IPS-18a (cell line): ENCODE measurements at regions not wholly inside any gene's neighbourhood (a gene's known extent, or its start where the extent isn't known, plus 50 kb on each side); places are given as distances from the start of the nearest gene placed in this dataset.

Experiments
- H3K27ac ChIP-seq: one replicate; pipeline ENCODE4 v1.5.1; 2013; ENCODE audit warnings: low read length
- H3K27me3 ChIP-seq: one replicate; pipeline ENCODE4 v1.6.1; 2013; ENCODE audit warnings: mild to moderate bottlenecking, low read length; ENCODE audit not compliant: control insufficient read depth, insufficient read depth
- H3K36me3 ChIP-seq: one replicate; pipeline ENCODE4 v1.6.1; 2013; ENCODE audit warnings: low read depth, low read length; ENCODE audit not compliant: control insufficient read depth
- H3K4me1 ChIP-seq: one replicate; pipeline ENCODE4 v1.6.1; 2013; ENCODE audit warnings: low read depth, low read length; ENCODE audit not compliant: control insufficient read depth
- H3K4me3 ChIP-seq: one replicate; pipeline ENCODE4 v1.5.1; 2013; ENCODE audit warnings: low read length
- H3K9ac ChIP-seq: one replicate; pipeline ENCODE4 v1.6.1; 2013; ENCODE audit warnings: mild to moderate bottlenecking, low read length, moderate library complexity
- H3K9me3 ChIP-seq: one replicate; pipeline ENCODE4 v1.6.1; 2013; ENCODE audit warnings: low read depth, low read length; ENCODE audit not compliant: control insufficient read depth

DNA sequence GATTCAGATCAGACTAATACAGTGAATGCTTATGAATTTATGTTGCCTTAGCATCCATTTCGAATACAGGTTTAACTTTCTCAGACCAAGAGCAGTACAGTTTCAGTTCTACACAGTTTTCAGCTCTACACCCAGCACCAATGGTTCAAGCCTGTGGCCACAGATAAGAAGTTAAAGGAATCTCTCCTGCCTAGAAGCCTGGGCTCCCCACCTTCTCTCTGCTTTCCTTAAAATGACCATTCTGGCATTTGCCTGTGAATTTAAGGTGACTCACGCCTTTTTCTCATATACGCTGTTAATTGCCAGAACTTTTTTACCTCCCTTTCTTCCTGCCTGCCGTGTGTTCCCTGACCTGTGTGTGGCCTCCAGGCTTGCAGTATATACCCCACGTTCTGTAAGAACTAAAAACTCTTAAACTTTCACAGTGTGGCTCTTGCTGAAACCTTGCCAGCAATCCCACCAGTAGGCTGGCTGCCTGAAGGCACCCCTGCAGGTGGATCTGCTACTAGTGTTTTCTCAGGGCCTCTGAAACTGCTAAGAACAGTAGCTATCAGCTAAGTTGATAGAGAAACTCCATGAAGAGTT is 692.8 kb upstream of the CDH18 start:
- Histone ChIP-seq H3K27me3 (no peaks in the 10 kb centered on the region), H3K36me3 (no peaks in the 10 kb centered on the region), H3K27ac (no peak overlapping the region), H3K4me3 (no peak overlapping the region), H3K9me3 (no peaks in the 10 kb centered on the region), H3K9ac (no peak overlapping the region), H3K4me1 (peaks cover 6% of the 10 kb centered on the region)

DNA sequence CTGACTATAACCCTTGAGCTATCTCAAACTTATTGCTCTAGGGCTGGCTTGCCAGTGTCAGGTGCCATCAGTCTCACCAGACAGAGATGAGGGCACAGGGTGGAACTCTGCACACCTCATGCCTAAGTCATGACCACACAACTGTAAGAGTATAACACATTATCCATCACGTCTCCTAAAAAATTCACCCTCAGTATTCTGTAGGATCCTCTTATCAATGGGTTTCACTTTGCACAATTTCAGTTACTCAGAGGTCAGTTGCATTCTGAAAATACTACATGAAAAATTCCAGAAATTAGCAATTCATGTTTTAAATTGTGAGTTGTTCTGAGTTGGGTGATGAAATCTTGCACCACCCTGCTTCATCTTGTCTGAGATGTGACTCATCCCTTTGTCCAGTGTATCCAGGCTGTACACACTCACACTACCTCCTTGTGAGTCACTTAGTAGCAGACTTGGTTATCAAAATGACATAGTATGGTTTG is 690.9 kb upstream of the CDH18 start:
- Histone ChIP-seq H3K4me1 (peaks cover 6% of the 10 kb centered on the region), H3K9ac (no peak overlapping the region), H3K9me3 (no peaks in the 10 kb centered on the region), H3K36me3 (no peaks in the 10 kb centered on the region), H3K27me3 (no peaks in the 10 kb centered on the region), H3K4me3 (no peak overlapping the region), H3K27ac (no peak overlapping the region)

DNA sequence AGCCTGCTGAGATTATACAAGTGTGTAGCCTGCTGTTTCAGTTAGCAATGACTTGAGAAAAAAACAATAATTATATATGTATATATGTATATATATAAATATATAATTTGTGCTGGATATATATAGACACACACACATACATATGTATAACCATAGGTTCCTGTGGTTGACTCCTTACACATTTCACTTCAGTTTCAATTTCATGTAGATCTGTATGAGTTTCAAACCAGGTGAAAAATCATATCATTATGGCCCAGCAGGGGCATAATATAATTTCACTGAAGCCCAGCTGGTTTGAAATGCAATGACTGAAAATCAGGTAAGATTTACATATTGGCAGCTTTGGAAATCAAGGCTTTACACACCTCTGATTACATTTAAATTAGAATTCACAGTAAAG is 690.4 kb upstream of the CDH18 start:
- H3K4me1 ChIP-seq, result peaks cover 6% of the 10 kb centered on the region
- H3K9ac ChIP-seq, result no peak overlapping the region
- H3K4me3 ChIP-seq, result no peak overlapping the region
- no peak overlapping the region for H3K27ac ChIP-seq
- no peaks in the 10 kb centered on the region for H3K9me3 ChIP-seq
- H3K36me3 ChIP-seq, result no peaks in the 10 kb centered on the region
- no peaks in the 10 kb centered on the region for H3K27me3 ChIP-seq

DNA sequence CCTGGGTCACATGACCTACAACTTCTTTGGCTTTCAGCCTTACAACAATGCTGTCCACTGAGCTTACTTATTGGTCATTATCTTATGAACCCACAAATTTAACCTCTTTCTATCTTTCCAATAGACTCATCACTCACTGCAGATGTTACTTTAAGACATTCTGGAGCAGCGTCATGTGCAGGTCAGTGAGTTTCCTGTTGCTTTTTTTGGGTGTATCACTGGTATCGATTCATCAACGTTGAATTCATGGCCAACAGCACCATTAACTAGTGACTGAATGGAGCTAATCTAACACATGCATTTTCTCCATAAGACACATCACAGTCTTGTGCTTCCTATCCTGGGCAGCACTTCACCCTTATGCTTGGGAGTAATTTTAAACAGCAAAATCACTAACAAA is 672.6 kb upstream of the CDH18 start:
- Histone ChIP-seq H3K9me3 (no peaks in the 10 kb centered on the region), H3K27me3 (no peaks in the 10 kb centered on the region), H3K9ac (no peak overlapping the region), H3K27ac (no peak overlapping the region), H3K4me1 (no peaks in the 10 kb centered on the region), H3K4me3 (no peak overlapping the region), H3K36me3 (no peaks in the 10 kb centered on the region)

DNA sequence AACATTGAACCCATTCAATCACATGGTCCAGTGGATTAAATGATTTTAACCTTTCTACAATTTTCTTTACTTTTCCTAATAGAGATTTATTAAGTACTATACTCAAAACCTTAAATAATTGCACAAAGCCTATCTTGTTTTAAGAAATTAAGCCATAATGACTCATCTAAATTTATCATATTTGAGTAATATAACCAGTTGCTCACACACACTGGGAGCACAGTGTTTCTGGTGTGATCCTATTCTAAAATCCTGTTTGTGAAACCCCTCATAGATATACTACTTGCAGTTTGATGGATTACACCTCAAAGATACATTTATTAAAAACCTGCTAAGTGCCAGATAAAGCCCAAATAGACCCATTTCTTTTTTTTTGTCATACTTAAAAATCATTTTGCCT is 668.3 kb upstream of the CDH18 start:
- Histone ChIP-seq H3K36me3 (no peaks in the 10 kb centered on the region), H3K27ac (no peak overlapping the region), H3K9me3 (no peaks in the 10 kb centered on the region), H3K9ac (no peak overlapping the region), H3K4me3 (no peak overlapping the region), H3K27me3 (no peaks in the 10 kb centered on the region), H3K4me1 (no peaks in the 10 kb centered on the region)

DNA sequence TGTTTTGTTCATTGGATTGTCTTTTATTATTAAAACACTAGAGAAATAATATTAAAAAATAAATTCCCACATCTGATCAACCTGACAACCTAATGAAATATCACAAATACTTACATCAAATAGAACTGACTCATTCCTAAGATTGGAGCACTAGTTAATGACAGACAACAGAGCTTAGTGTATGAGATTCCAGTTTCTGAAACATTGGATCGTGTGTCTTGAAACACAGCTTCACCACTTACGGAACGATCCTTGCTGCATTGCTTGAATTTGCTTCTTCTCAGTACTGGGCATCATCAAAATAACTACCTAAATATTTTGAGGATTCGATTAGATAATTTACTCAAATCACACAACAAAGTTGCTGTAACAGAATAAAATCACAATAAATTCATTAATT is 667.2 kb upstream of the CDH18 start:
- H3K36me3 ChIP-seq, result no peaks in the 10 kb centered on the region
- H3K4me1 ChIP-seq, result no peaks in the 10 kb centered on the region
- no peaks in the 10 kb centered on the region for H3K27me3 ChIP-seq
- H3K4me3 ChIP-seq, result no peak overlapping the region
- no peak overlapping the region for H3K27ac ChIP-seq
- H3K9me3 ChIP-seq, result no peaks in the 10 kb centered on the region
- H3K9ac ChIP-seq, result no peak overlapping the region

DNA sequence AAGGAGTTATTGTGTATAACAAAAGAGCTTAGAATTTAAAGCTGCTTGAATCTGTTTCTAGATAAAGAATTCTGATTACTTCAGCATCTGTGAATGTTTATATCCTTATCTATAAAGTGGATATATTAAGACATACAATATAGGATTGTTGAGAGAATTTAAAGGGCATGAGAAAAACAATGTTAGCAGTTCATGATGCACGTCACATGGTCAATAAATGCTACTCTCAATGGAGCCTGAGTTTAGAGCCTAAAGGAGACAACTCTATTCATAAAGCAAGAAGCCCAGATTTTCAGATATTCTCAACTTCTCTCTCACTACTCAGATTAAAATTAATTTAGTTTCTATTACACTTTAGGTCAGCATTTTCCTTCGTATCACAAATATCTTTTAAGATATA is 666.7 kb upstream of the CDH18 start:
- no peaks in the 10 kb centered on the region for H3K36me3 ChIP-seq
- no peak overlapping the region for H3K27ac ChIP-seq
- H3K27me3 ChIP-seq, result no peaks in the 10 kb centered on the region
- H3K9ac ChIP-seq, result no peak overlapping the region
- H3K4me1 ChIP-seq, result no peaks in the 10 kb centered on the region
- no peaks in the 10 kb centered on the region for H3K9me3 ChIP-seq
- H3K4me3 ChIP-seq, result no peak overlapping the region

DNA sequence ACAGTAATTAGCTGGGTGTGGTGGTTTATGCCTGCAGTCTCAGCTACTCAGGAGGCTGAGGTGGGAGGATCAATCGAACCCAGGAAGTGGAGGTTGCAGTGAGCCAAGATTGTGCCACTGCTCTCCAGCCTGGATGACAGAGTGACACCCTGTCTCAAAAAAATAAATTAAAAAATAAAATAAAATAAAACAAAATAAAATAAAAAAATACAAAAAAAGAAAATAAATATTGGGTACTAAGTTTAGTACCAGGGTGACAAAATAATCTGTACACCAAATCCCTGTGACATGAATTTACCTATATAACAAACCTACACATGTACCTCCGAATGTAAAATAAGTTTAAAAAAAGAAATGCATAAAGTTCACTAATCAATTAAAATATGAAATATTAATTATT is 666.0 kb upstream of the CDH18 start:
- H3K9me3 ChIP-seq, result no peaks in the 10 kb centered on the region
- H3K27me3 ChIP-seq, result no peaks in the 10 kb centered on the region
- H3K4me1 ChIP-seq, result no peaks in the 10 kb centered on the region
- no peak overlapping the region for H3K4me3 ChIP-seq
- H3K36me3 ChIP-seq, result no peaks in the 10 kb centered on the region
- H3K9ac ChIP-seq, result no peak overlapping the region
- no peak overlapping the region for H3K27ac ChIP-seq

DNA sequence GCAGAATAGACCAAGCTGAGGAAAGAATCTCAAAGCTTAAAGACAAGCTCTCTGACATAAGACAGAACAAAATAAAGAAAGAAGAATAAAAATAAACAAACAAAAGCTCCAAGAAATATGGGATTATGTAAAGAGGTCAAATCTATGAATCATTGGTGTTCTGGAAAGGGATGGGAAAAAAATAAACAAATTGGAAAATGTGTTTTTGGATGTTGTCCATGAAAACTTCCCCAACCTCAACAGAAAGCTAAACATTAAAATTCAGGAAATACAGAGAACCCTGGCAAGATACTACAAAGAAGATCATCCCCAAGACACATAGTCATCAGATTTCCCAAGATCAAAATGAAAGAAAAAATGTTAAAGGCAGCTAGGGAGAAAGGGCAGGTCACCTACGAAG is 662.0 kb upstream of the CDH18 start:
- Histone ChIP-seq H3K9ac (no peak overlapping the region), H3K27ac (no peak overlapping the region), H3K36me3 (no peaks in the 10 kb centered on the region), H3K9me3 (no peaks in the 10 kb centered on the region), H3K27me3 (no peaks in the 10 kb centered on the region), H3K4me1 (no peaks in the 10 kb centered on the region), H3K4me3 (no peak overlapping the region)

DNA sequence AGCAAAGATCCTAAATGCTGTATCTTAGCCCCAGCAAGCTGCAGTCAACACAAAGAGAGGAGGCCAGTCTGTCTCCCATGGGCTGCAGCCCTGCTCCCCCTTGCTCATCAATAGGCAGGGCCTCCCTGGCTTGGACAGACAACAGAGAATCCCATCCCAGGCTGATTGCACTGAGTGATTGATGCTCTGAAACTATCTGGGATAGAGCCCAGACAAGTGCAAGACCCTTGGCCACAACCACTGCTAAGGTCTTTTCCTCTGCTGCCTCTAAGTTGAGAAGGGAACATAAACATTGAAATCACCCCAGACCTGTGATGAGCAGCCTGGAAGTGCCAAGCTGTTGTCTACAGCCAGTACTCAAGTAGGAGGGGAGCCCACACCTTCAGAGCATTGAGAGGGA is 661.0 kb upstream of the CDH18 start:
- Histone ChIP-seq H3K9me3 (no peaks in the 10 kb centered on the region), H3K4me1 (no peaks in the 10 kb centered on the region), H3K4me3 (no peak overlapping the region), H3K36me3 (no peaks in the 10 kb centered on the region), H3K9ac (no peak overlapping the region), H3K27ac (no peak overlapping the region), H3K27me3 (no peaks in the 10 kb centered on the region)

DNA sequence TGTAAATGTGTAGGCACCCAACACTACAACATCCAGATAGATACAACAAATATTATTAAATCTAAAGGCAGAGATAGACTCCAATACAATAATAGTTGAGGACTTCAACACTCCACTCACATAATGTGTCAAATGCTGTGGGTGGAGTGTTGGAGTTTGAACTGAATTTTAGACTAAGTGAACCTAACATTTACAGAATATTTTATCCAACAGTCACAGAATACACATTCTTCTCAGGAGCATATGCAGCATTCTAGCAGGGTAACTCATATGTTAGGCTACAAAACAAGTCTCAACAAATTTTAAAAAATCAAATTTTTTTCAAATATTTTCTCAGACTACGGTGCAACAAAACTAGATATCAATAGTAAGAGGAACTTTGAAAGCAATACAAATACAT is 648.7 kb upstream of the CDH18 start:
- Histone ChIP-seq H3K36me3 (no peaks in the 10 kb centered on the region), H3K4me3 (no peak overlapping the region), H3K27me3 (no peaks in the 10 kb centered on the region), H3K4me1 (no peaks in the 10 kb centered on the region), H3K27ac (no peak overlapping the region), H3K9ac (no peak overlapping the region), H3K9me3 (no peaks in the 10 kb centered on the region)

DNA sequence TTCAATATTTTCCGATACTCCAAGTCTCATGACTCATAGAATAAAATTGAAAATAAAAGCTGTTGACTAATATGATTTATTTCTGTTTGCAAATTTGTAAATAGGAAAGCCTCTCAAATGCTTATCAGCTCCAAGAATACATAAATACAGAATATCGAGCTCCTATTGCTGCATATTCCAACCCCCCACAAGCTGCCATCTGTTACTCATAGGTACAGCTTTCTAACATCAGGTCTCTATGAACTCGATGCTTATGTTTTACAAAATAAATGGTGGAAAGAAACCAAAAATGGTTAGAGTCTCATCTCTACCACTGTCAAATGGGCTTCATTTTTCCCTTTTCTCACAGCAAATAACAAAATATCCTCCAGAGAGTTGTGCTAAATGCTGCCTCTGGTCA is 631.6 kb upstream of the CDH18 start:
- Histone ChIP-seq H3K27me3 (no peaks in the 10 kb centered on the region), H3K4me3 (no peak overlapping the region), H3K9me3 (no peaks in the 10 kb centered on the region), H3K4me1 (no peaks in the 10 kb centered on the region), H3K9ac (no peak overlapping the region), H3K36me3 (no peaks in the 10 kb centered on the region), H3K27ac (no peak overlapping the region)
